CD8-positive, alpha-beta memory T cell (primary cell): ENCODE measurements at regions not wholly inside any gene's neighbourhood (a gene's known extent, or its start where the extent isn't known, plus 50 kb on each side); places are given as distances from the start of the nearest gene placed in this dataset.

ENCODE experiments used
- CTCF ChIA-PET: fragments of 350-600 bp; sonication (Branson Sonifier 250); formaldehyde crosslinking; loops from one replicate; lab custom pipeline; 2021; ENCODE audit warnings: antibody characterized with exemption; lab: Charles Lee
- POLR2A ChIA-PET: fragments of 350-600 bp; sonication (Branson Sonifier 250); formaldehyde crosslinking; loops from one replicate; lab custom pipeline; 2021; ENCODE audit warnings: antibody characterized with exemption; lab: Charles Lee
- DNase-seq, 5 donors: peaks; one replicate each; pipeline versions ENCODE4 v3.0.0 to v3.0.0-alpha.2; 2020 to 2022; ENCODE audit warnings: mixed read lengths in 1 of 5
- H3K27ac ChIP-seq: one replicate; pipeline ENCODE4 v1.7.0; 2013; ENCODE audit warnings: low read depth, mild to moderate bottlenecking, low read length, moderate library complexity
- H3K27me3 ChIP-seq: 2 replicates; pipeline ENCODE4 v1.7.0; 2013; ENCODE audit warnings: low read length, mild to moderate bottlenecking; ENCODE audit not compliant: insufficient read depth, poor library complexity, severe bottlenecking
- H3K36me3 ChIP-seq: 2 replicates; pipeline ENCODE4 v1.7.0; 2013; ENCODE audit warnings: mild to moderate bottlenecking, low read length, moderate library complexity; ENCODE audit not compliant: insufficient read depth
- H3K4me1 ChIP-seq: 2 replicates; pipeline ENCODE4 v1.7.0; 2013; ENCODE audit warnings: mild to moderate bottlenecking, low read length, moderate library complexity; ENCODE audit not compliant: insufficient read depth
- H3K4me3 ChIP-seq: 2 replicates; pipeline ENCODE4 v1.7.0; 2013; ENCODE audit warnings: mild to moderate bottlenecking, low read length
- H3K9me3 ChIP-seq: 2 replicates; pipeline ENCODE4 v1.7.0; 2013; ENCODE audit warnings: mild to moderate bottlenecking, low read length
- H3K27ac Mint-ChIP-seq, 8 donors: one replicate each; pipeline ENCODE4 v1.8.0; 2020 to 2021; ENCODE audit warnings: mixed read lengths in 8 of 8, mild to moderate bottlenecking in 6 of 8, inconsistent platforms in 3 of 8, moderate library complexity in 3 of 8
- H3K27me3 Mint-ChIP-seq, 2 donors: one replicate each; pipeline ENCODE4 v1.8.0; 2020 to 2021; ENCODE audit warnings: mixed read lengths in 2 of 2, mild to moderate bottlenecking in 1 of 2, moderate library complexity in 1 of 2
- H3K36me3 Mint-ChIP-seq, 3 donors: one replicate each; pipeline ENCODE4 v1.8.0; 2020 to 2021; ENCODE audit warnings: mixed read lengths in 3 of 3, inconsistent platforms in 1 of 3, mild to moderate bottlenecking in 1 of 3
- H3K4me1 Mint-ChIP-seq, 3 donors: one replicate each; pipeline ENCODE4 v1.8.0; 2020 to 2021; ENCODE audit warnings: mixed read lengths in 3 of 3, inconsistent platforms in 1 of 3, mild to moderate bottlenecking in 1 of 3
- H3K4me3 Mint-ChIP-seq, 7 donors: one replicate each; pipeline ENCODE4 v1.8.0; 2020 to 2021; ENCODE audit warnings: mixed read lengths in 7 of 7, mild to moderate bottlenecking in 6 of 7, moderate library complexity in 4 of 7, inconsistent platforms in 2 of 7
- H3K9me3 Mint-ChIP-seq, 5 donors: one replicate each; pipeline ENCODE4 v1.8.0; 2020 to 2022; ENCODE audit warnings: mixed read lengths in 5 of 5, mild to moderate bottlenecking in 3 of 5, moderate library complexity in 2 of 5, inconsistent platforms in 1 of 5

- H3K36me3 Mint-ChIP-seq = peaks cover 5 to 44% (median 11%) of the 10 kb centered on the region in 3 donors
- no peak overlapping the region for H3K4me3 ChIP-seq
- no peaks in the 10 kb centered on the region for H3K9me3 ChIP-seq
- H3K4me1 ChIP-seq = peaks cover 35% of the 10 kb centered on the region
- H3K27me3 Mint-ChIP-seq = no peaks in the 10 kb centered on the region
- DNase-seq = no peak
- H3K4me1 Mint-ChIP-seq = peaks cover 26 to 43% (median 41%) of the 10 kb centered on the region in 3 donors
- H3K4me3 Mint-ChIP-seq = no peak overlapping the region
- H3K36me3 ChIP-seq = no peaks in the 10 kb centered on the region
- CTCF ChIA-PET = no interaction called here
- H3K27ac ChIP-seq = no peak overlapping the region
- POLR2A ChIA-PET = no interaction called here
- peak overlapping the region in 6 of 8 donors; percentile 22 to 91 (median 60) for H3K27ac Mint-ChIP-seq
- H3K9me3 Mint-ChIP-seq = no peaks in the 10 kb centered on the region
- no peaks in the 10 kb centered on the region for H3K27me3 ChIP-seq
These were observed 51.1 kb downstream of the GARRE1 start for GRCh38 chr19:34305221-34306083.

- ChIA-PET CTCF (no interaction called here), POLR2A (no interaction called here)
- H3K27me3 Mint-ChIP-seq = no peaks in the 10 kb centered on the region
- H3K27ac ChIP-seq = no peak overlapping the region
- H3K36me3 Mint-ChIP-seq = peaks cover 0 to 36% (median 11%) of the 10 kb centered on the region in 3 donors
- H3K9me3 Mint-ChIP-seq = no peaks in the 10 kb centered on the region
- H3K27ac Mint-ChIP-seq = peak overlapping the region in 4 of 8 donors; percentile 65 to 91 (median 86)
- H3K9me3 ChIP-seq = no peaks in the 10 kb centered on the region
- H3K4me3 ChIP-seq = no peak overlapping the region
- peak overlapping the region in 1 of 7 donors; percentile 62 for H3K4me3 Mint-ChIP-seq
- H3K4me1 Mint-ChIP-seq = peaks cover 32 to 51% (median 49%) of the 10 kb centered on the region in 3 donors
- no peaks in the 10 kb centered on the region for H3K27me3 ChIP-seq
- peaks cover 41% of the 10 kb centered on the region for H3K4me1 ChIP-seq
- DNase-seq = no peak
- no peaks in the 10 kb centered on the region for H3K36me3 ChIP-seq
These were observed 51.9 kb downstream of the GARRE1 start for GRCh38 chr19:34306213-34306661.

GRCh38 chr19:34306824-34307223 is 52.5 kb downstream of the GARRE1 start:
- no peaks in the 10 kb centered on the region for H3K9me3 Mint-ChIP-seq
- no peaks in the 10 kb centered on the region for H3K27me3 ChIP-seq
- H3K27me3 Mint-ChIP-seq = no peaks in the 10 kb centered on the region
- peak overlapping the region in 1 of 7 donors; percentile 62 for H3K4me3 Mint-ChIP-seq
- peaks cover 32 to 52% (median 50%) of the 10 kb centered on the region in 3 donors for H3K4me1 Mint-ChIP-seq
- ChIA-PET POLR2A (no interaction called here), CTCF (no interaction called here)
- H3K36me3 Mint-ChIP-seq = peaks cover 0 to 36% (median 11%) of the 10 kb centered on the region in 3 donors
- no peak overlapping the region for H3K27ac ChIP-seq
- peaks cover 41% of the 10 kb centered on the region for H3K4me1 ChIP-seq
- no peak for DNase-seq
- H3K27ac Mint-ChIP-seq = peak overlapping the region in 6 of 8 donors; percentile 5 to 91 (median 76)
- H3K4me3 ChIP-seq = no peak overlapping the region
- no peaks in the 10 kb centered on the region for H3K36me3 ChIP-seq
- H3K9me3 ChIP-seq = no peaks in the 10 kb centered on the region

GRCh38 chr19:34308381-34309367 is 54.3 kb downstream of the GARRE1 start:
- DNase-seq = peak in 3 of 5 donors; percentile 47 to 73 (median 63)
- Histone ChIP-seq H3K4me1 (peaks cover 41% of the 10 kb centered on the region), H3K27ac (peak overlapping the region; percentile 39), H3K9me3 (no peaks in the 10 kb centered on the region), H3K36me3 (no peaks in the 10 kb centered on the region), H3K4me3 (no peak overlapping the region), H3K27me3 (no peaks in the 10 kb centered on the region)
- Mint-ChIP-seq H3K9me3 (no peaks in the 10 kb centered on the region), H3K4me3 (peak overlapping the region; percentile 34 to 69 (median 46)), H3K27ac (peak overlapping the region; percentile 29 to 99 (median 94)), H3K36me3 (peaks cover 0 to 31% (median 11%) of the 10 kb centered on the region in 3 donors), H3K27me3 (no peaks in the 10 kb centered on the region), H3K4me1 (peaks cover 36 to 58% (median 47%) of the 10 kb centered on the region in 3 donors)
- CTCF ChIA-PET = interaction anchor here (0.6 kb wide), 1 partner anchor 659 kb away, joined by 3 read pairs; no protein-coding TSS in a partner anchor
- POLR2A ChIA-PET = interaction anchor here (0.6 kb wide), 1 partner anchor 8 kb away, joined by 3 read pairs; no protein-coding TSS in a partner anchor

GRCh38 chr19:34309368-34310138 is 55.2 kb downstream of the GARRE1 start:
- no peak overlapping the region for H3K27ac ChIP-seq
- CTCF ChIA-PET = interaction anchor here (0.6 kb wide), 1 partner anchor 658 kb away, joined by 3 read pairs; no protein-coding TSS in a partner anchor
- H3K4me1 ChIP-seq = peaks cover 41% of the 10 kb centered on the region
- Mint-ChIP-seq H3K4me3 (peak overlapping the region in 6 of 7 donors; percentile 34 to 69 (median 46)), H3K4me1 (peaks cover 36 to 61% (median 48%) of the 10 kb centered on the region in 3 donors), H3K27ac (peak overlapping the region; percentile 29 to 99 (median 94)), H3K9me3 (no peaks in the 10 kb centered on the region), H3K27me3 (no peaks in the 10 kb centered on the region), H3K36me3 (peaks cover 0 to 29% (median 13%) of the 10 kb centered on the region in 3 donors)
- no peak overlapping the region for H3K4me3 ChIP-seq
- POLR2A ChIA-PET = interaction anchor here (0.6 kb wide), 1 partner anchor 9 kb away, joined by 3 read pairs; no protein-coding TSS in a partner anchor
- no peaks in the 10 kb centered on the region for H3K27me3 ChIP-seq
- H3K9me3 ChIP-seq = no peaks in the 10 kb centered on the region
- no peak for DNase-seq
- H3K36me3 ChIP-seq = no peaks in the 10 kb centered on the region

GRCh38 chr19:34310494-34310981 is 54.5 kb upstream of the GPI start:
- H3K27ac ChIP-seq = no peak overlapping the region
- no peaks in the 10 kb centered on the region for H3K36me3 ChIP-seq
- POLR2A ChIA-PET = no interaction called here
- H3K4me1 ChIP-seq = peaks cover 41% of the 10 kb centered on the region
- CTCF ChIA-PET = no interaction called here
- H3K4me1 Mint-ChIP-seq = peaks cover 36 to 60% (median 55%) of the 10 kb centered on the region in 3 donors
- no peak for DNase-seq
- no peaks in the 10 kb centered on the region for H3K27me3 Mint-ChIP-seq
- no peaks in the 10 kb centered on the region for H3K9me3 ChIP-seq
- H3K27ac Mint-ChIP-seq = peak overlapping the region; percentile 48 to 99 (median 94)
- peaks cover 0 to 22% (median 7%) of the 10 kb centered on the region in 3 donors for H3K36me3 Mint-ChIP-seq
- H3K27me3 ChIP-seq = no peaks in the 10 kb centered on the region
- no peaks in the 10 kb centered on the region for H3K9me3 Mint-ChIP-seq
- H3K4me3 Mint-ChIP-seq = peak overlapping the region in 3 of 7 donors; percentile 14 to 41 (median 35)
- no peak overlapping the region for H3K4me3 ChIP-seq

GRCh38 chr19:34313188-34313587 is 51.8 kb upstream of the GPI start:
- Histone ChIP-seq H3K27ac (no peak overlapping the region), H3K36me3 (no peaks in the 10 kb centered on the region), H3K9me3 (no peaks in the 10 kb centered on the region), H3K27me3 (no peaks in the 10 kb centered on the region), H3K4me3 (no peak overlapping the region), H3K4me1 (peaks cover 49% of the 10 kb centered on the region)
- CTCF ChIA-PET = no interaction called here
- Mint-ChIP-seq H3K27me3 (no peaks in the 10 kb centered on the region), H3K27ac (peak overlapping the region in 2 of 8 donors; percentile 33 to 74), H3K4me3 (no peak overlapping the region), H3K9me3 (no peaks in the 10 kb centered on the region), H3K4me1 (peaks cover 50 to 69% (median 63%) of the 10 kb centered on the region in 3 donors), H3K36me3 (peaks cover 0 to 11% (median 7%) of the 10 kb centered on the region in 3 donors)
- POLR2A ChIA-PET = no interaction called here
- no peak for DNase-seq
